PFSK-1 (cell line): ENCODE measurements at regions not wholly inside any gene's neighbourhood (a gene's known extent, or its start where the extent isn't known, plus 50 kb on each side); places are given as distances from the start of the nearest gene placed in this dataset.

ENCODE experiments used
- FOXP2 ChIP-seq: optimal IDR thresholded peaks from 2 replicates; pipeline ENCODE3; 2011; ENCODE audit warnings: borderline replicate concordance, control low read depth, inconsistent platforms; ENCODE audit not compliant: insufficient read depth; ENCODE audit errors: extremely low read length, extremely low read depth
- POLR2AphosphoS5 ChIP-seq: IDR thresholded peaks from 2 replicates; pipeline ENCODE4 v1.6.1; 2012; ENCODE audit warnings: low read depth, mild to moderate bottlenecking, control low read depth, low read length, moderate library complexity
- SIN3A ChIP-seq: IDR thresholded peaks from 2 replicates; pipeline ENCODE4 v1.6.1; 2012; ENCODE audit warnings: mild to moderate bottlenecking, low read length, moderate library complexity, borderline replicate concordance; ENCODE audit not compliant: insufficient read depth
- TAF1 ChIP-seq: IDR thresholded peaks from 2 replicates; pipeline ENCODE4 v1.6.1; 2012; ENCODE audit warnings: low read length, control low read depth, borderline replicate concordance; ENCODE audit not compliant: insufficient read depth
- TF ChIP-seq, protein P1 (sequence below), 2 experiments: IDR thresholded peaks; 2 replicates each; pipeline versions ENCODE4 v1.6.1 to v1.8.0; 2011 to 2012; ENCODE audit warnings: low read depth in 2 of 2, low read length in 2 of 2, control low read depth in 1 of 2, inconsistent platforms in 1 of 2, mild to moderate bottlenecking in 1 of 2, moderate library complexity in 1 of 2; ENCODE audit not compliant: insufficient read depth in 1 of 2

DNA sequence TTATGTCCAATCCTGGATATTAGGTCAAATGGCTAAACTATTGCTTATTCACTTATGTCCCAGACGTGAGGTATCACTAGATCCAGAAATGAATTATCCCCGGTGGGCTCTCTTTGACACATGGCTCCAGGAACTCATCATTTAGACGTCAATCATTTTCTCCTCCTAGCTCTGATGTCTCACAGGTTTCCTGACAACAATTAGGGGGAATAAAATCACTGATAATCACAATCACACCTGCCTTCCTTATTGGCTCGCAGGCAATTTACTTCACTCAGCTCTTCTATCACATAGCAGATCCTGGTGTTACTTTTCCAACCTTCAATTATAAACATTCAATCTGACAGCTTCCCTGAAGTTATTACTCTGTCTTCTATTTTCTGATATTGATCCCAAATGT is 634.0 kb upstream of the TENM4 start:
- no peak for TF ChIP-seq TAF1
- TF ChIP-seq, protein P1, sequence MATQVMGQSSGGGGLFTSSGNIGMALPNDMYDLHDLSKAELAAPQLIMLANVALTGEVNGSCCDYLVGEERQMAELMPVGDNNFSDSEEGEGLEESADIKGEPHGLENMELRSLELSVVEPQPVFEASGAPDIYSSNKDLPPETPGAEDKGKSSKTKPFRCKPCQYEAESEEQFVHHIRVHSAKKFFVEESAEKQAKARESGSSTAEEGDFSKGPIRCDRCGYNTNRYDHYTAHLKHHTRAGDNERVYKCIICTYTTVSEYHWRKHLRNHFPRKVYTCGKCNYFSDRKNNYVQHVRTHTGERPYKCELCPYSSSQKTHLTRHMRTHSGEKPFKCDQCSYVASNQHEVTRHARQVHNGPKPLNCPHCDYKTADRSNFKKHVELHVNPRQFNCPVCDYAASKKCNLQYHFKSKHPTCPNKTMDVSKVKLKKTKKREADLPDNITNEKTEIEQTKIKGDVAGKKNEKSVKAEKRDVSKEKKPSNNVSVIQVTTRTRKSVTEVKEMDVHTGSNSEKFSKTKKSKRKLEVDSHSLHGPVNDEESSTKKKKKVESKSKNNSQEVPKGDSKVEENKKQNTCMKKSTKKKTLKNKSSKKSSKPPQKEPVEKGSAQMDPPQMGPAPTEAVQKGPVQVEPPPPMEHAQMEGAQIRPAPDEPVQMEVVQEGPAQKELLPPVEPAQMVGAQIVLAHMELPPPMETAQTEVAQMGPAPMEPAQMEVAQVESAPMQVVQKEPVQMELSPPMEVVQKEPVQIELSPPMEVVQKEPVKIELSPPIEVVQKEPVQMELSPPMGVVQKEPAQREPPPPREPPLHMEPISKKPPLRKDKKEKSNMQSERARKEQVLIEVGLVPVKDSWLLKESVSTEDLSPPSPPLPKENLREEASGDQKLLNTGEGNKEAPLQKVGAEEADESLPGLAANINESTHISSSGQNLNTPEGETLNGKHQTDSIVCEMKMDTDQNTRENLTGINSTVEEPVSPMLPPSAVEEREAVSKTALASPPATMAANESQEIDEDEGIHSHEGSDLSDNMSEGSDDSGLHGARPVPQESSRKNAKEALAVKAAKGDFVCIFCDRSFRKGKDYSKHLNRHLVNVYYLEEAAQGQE (IDR thresholded peaks at IDR 0.05; ENCODE audit: insufficient read depth in 1 of 2, low read depth in 2 of 2, low read length in 2 of 2) = no peak
- no peak for TF ChIP-seq SIN3A
- TF ChIP-seq FOXP2 = no peak
- TF ChIP-seq POLR2AphosphoS5 = no peak

DNA sequence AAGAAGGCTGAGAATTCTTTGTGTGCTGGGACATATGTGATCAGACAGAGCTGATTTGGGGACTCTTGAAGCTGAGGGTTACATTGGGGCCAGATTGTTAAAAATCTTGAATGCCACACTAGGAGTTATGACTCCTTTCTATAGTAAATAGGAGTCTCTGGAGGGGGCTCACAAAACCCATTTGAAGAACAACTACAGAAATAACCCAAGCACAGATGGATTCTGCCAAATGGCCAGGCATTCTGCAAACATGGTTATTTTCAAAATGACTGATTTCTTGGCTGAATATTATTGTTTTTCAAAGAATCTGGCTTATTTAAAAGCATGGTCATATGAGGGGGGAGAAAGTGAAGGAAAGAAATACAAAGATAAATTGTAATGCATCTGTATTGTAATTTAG is 625.5 kb upstream of the TENM4 start:
- TF ChIP-seq, protein P1 (IDR thresholded peaks at IDR 0.05; ENCODE audit: insufficient read depth in 1 of 2, low read depth in 2 of 2, low read length in 2 of 2) = no peak
- TF ChIP-seq POLR2AphosphoS5 (no peak), SIN3A (no peak), FOXP2 (no peak), TAF1 (no peak)

DNA sequence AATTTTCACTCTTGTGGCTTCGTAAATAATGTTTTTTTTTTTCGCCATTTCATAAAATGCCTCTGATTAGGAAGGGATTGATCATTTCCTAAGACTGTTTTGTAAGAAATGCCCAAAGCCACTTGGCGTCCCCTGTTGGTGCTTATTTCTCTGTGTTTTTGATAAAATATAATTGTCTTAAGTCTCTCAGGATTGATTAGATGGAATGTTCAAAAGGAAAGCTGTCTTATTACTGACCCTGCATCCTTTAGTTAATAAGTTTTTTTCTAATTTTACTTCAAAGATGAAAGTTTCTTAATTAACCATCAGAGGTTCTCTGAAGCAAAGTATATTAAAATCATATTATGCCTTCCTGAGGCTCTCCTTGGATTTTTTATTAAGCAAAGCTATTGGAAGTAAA is 624.3 kb upstream of the TENM4 start:
- TF ChIP-seq TAF1 = no peak
- no peak for TF ChIP-seq FOXP2
- no peak for TF ChIP-seq POLR2AphosphoS5
- TF ChIP-seq SIN3A = no peak
- TF ChIP-seq, protein P1 (IDR thresholded peaks at IDR 0.05; ENCODE audit: insufficient read depth in 1 of 2, low read depth in 2 of 2, low read length in 2 of 2) = no peak

DNA sequence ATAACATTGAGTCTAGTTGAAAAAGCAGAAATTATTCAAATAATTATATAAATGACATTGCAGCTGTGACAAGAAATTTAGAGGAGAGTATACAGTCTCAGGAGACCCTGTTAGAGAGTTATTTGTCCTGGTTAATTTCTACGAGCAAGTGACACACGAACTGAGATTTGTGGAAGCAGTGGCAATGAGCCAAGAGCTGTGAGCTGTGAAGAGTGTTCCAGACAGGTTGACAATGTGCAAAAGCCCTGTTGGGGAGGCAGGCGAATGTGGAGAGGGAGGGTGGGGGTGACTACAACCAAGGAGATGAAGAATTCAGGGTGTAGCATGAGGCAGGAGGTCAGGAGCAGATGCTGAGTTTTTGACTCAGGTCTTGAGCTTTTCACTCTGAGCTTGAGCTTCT is 620.2 kb upstream of the TENM4 start:
- TF ChIP-seq TAF1 (no peak), POLR2AphosphoS5 (no peak), FOXP2 (no peak), SIN3A (no peak)
- TF ChIP-seq, protein P1 (IDR thresholded peaks at IDR 0.05; ENCODE audit: insufficient read depth in 1 of 2, low read depth in 2 of 2, low read length in 2 of 2) = no peak

DNA sequence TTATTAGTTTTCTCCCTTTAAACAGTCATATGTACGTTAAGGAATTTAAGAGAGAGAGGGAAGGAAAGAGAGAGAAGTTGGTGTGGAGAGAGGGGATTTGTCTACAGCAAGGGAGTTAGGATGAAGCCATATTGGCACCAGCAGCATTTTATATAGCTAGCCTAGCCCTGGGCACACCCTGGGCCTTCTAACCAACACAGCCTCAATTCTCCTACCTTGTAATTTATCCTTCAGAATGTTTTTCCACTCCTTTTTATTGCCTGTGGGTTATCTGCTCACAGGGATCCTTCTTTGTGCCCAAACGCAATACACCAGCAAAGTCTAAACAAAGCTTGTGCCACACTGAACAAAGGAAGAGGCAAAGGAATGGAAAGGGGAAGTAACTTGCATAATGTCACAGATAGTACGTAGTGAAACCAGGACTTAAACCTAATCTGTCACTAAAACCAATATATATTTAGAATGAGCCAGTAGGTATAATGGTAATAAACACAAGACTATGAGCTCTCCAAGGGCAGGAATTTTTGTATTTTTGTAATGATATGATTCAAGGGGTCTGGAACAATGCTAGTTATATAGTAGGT is 613.8 kb upstream of the TENM4 start:
- no peak for TF ChIP-seq SIN3A
- TF ChIP-seq POLR2AphosphoS5 = no peak
- no peak for TF ChIP-seq FOXP2
- no peak for TF ChIP-seq TAF1
- TF ChIP-seq, protein P1 (IDR thresholded peaks at IDR 0.05; ENCODE audit: insufficient read depth in 1 of 2, low read depth in 2 of 2, low read length in 2 of 2) = no peak
